H9 (cell line): ENCODE measurements at regions not wholly inside any gene's neighbourhood (a gene's known extent, or its start where the extent isn't known, plus 50 kb on each side); places are given as distances from the start of the nearest gene placed in this dataset.

Source experiments
- DNase-seq: peaks from one replicate; pipeline ENCODE4 v3.0.0-alpha.2; 2017
- H2AFZ ChIP-seq: one replicate; pipeline ENCODE4 v1.6.1; 2013; ENCODE audit warnings: mild to moderate bottlenecking, low read length, control low read depth, moderate library complexity
- H2AK5ac ChIP-seq: 2 replicates; pipeline ENCODE4 v1.6.1; 2013; ENCODE audit warnings: low read length, control low read depth, mixed read lengths; ENCODE audit not compliant: insufficient read length
- H2BK120ac ChIP-seq: one replicate; pipeline ENCODE4 v1.6.1; 2013; ENCODE audit warnings: low read depth, mild to moderate bottlenecking, low read length, control low read depth, inconsistent platforms; ENCODE audit not compliant: poor library complexity, severe bottlenecking
- H2BK12ac ChIP-seq: 2 replicates; pipeline ENCODE4 v1.6.1; 2013; ENCODE audit warnings: low read length, control low read depth, mixed read lengths, low read depth; ENCODE audit not compliant: insufficient read length
- H2BK15ac ChIP-seq: 2 replicates; pipeline ENCODE4 v1.6.1; 2013; ENCODE audit warnings: low read depth, low read length, control low read depth
- H2BK20ac ChIP-seq: one replicate; pipeline ENCODE4 v1.6.1; 2013; ENCODE audit warnings: low read depth, mild to moderate bottlenecking, low read length, control low read depth, inconsistent platforms; ENCODE audit not compliant: poor library complexity, severe bottlenecking
- H2BK5ac ChIP-seq: 2 replicates; pipeline ENCODE4 v1.6.1; 2013; ENCODE audit warnings: low read length, control low read depth, mixed read lengths; ENCODE audit not compliant: insufficient read length
- H3K14ac ChIP-seq: 2 replicates; pipeline ENCODE4 v1.6.1; 2013; ENCODE audit warnings: low read length, control low read depth; ENCODE audit not compliant: insufficient read depth
- H3K18ac ChIP-seq: 2 replicates; pipeline ENCODE4 v1.6.1; 2013; ENCODE audit warnings: low read depth, mild to moderate bottlenecking, mixed read lengths, low read length, control low read depth; ENCODE audit not compliant: insufficient read length
- H3K23ac ChIP-seq: 2 replicates; pipeline ENCODE4 v1.6.1; 2013; ENCODE audit warnings: low read length, control low read depth, mixed read lengths, low read depth; ENCODE audit not compliant: insufficient read length
- H3K23me2 ChIP-seq: 2 replicates; pipeline ENCODE4 v1.6.1; 2013; ENCODE audit warnings: low read depth, mild to moderate bottlenecking, mixed read lengths, low read length, control low read depth; ENCODE audit not compliant: insufficient read length, poor library complexity, severe bottlenecking
- H3K27ac ChIP-seq: 2 replicates; pipeline ENCODE4 v1.5.1; 2013; ENCODE audit warnings: low read length, control low read depth, mixed read lengths, low read depth; ENCODE audit not compliant: insufficient read length
- H3K27me3 ChIP-seq: 2 replicates; pipeline ENCODE4 v1.6.1; 2013; ENCODE audit warnings: low read length, control low read depth, inconsistent platforms; ENCODE audit not compliant: insufficient read depth
- H3K4ac ChIP-seq: 2 replicates; pipeline ENCODE4 v1.6.1; 2013; ENCODE audit warnings: low read depth, mild to moderate bottlenecking, control low read depth, inconsistent platforms, low read length, moderate library complexity
- H3K4me1 ChIP-seq: 2 replicates; pipeline ENCODE4 v1.6.1; 2013; ENCODE audit warnings: low read length, control low read depth, inconsistent platforms; ENCODE audit not compliant: insufficient read depth
- H3K4me2 ChIP-seq: 2 replicates; pipeline ENCODE4 v1.6.1; 2013; ENCODE audit warnings: low read length, control low read depth, mixed read lengths; ENCODE audit not compliant: insufficient read length, insufficient read depth
- H3K56ac ChIP-seq: 2 replicates; pipeline ENCODE4 v1.6.1; 2013; ENCODE audit warnings: low read depth, mild to moderate bottlenecking, mixed read lengths, low read length, control low read depth; ENCODE audit not compliant: insufficient read length
- H3K79me1 ChIP-seq: 2 replicates; pipeline ENCODE4 v1.6.1; 2013; ENCODE audit warnings: low read depth, mild to moderate bottlenecking, moderate library complexity, low read length, control low read depth, inconsistent platforms; ENCODE audit not compliant: insufficient read depth, poor library complexity, severe bottlenecking
- H3K79me2 ChIP-seq: 2 replicates; pipeline ENCODE4 v1.6.1; 2013; ENCODE audit warnings: low read length, control low read depth, inconsistent platforms; ENCODE audit not compliant: insufficient read depth
- H3K9ac ChIP-seq: 2 replicates; pipeline ENCODE4 v1.6.1; 2013; ENCODE audit warnings: low read length, control low read depth, mixed read lengths; ENCODE audit not compliant: insufficient read length; ENCODE audit errors: extremely low read depth
- H3K9me3 ChIP-seq: one replicate; pipeline ENCODE4 v1.6.1; 2013; ENCODE audit warnings: low read depth, low read length, inconsistent platforms; ENCODE audit not compliant: control insufficient read depth
- H3T11ph ChIP-seq: one replicate; pipeline ENCODE4 v1.6.1; 2013; ENCODE audit warnings: mild to moderate bottlenecking, low read length, control low read depth, inconsistent platforms
- H4K20me1 ChIP-seq: one replicate; pipeline ENCODE4 v1.6.1; 2013; ENCODE audit not compliant: control insufficient read depth, insufficient read length, insufficient read depth
- H4K5ac ChIP-seq: 2 replicates; pipeline ENCODE4 v1.6.1; 2013; ENCODE audit warnings: low read depth, mild to moderate bottlenecking, mixed read lengths, low read length, control low read depth; ENCODE audit not compliant: insufficient read length
- H4K8ac ChIP-seq: replicated peaks from 2 replicates; pipeline ENCODE4 v1.6.1; 2013; ENCODE audit warnings: low read length, control low read depth, mixed read lengths, low read depth; ENCODE audit not compliant: insufficient read length
- H4K91ac ChIP-seq: 2 replicates; pipeline ENCODE4 v1.6.1; 2013; ENCODE audit warnings: low read depth, mild to moderate bottlenecking, moderate library complexity, mixed read lengths, low read length, control low read depth; ENCODE audit not compliant: insufficient read length
- H3K27ac Mint-ChIP-seq, 3 experiments: 2 replicates in 2 of 3; 3 replicates in 1 of 3; pipeline ENCODE4 v1.8.0; 2020 to 2021; ENCODE audit warnings: mixed read lengths in 3 of 3, mild to moderate bottlenecking in 1 of 3, moderate library complexity in 1 of 3
- H3K27me3 Mint-ChIP-seq: 2 replicates; pipeline ENCODE4 v1.8.0; 2021; ENCODE audit warnings: low read depth, mild to moderate bottlenecking, moderate library complexity, mixed read lengths
- H3K36me3 Mint-ChIP-seq, 3 experiments: 2 replicates in 2 of 3; 3 replicates in 1 of 3; pipeline ENCODE4 v1.8.0; 2020 to 2021; ENCODE audit warnings: low read depth in 3 of 3, mixed read lengths in 3 of 3; ENCODE audit not compliant: insufficient read depth in 1 of 3
- H3K4me1 Mint-ChIP-seq, 2 experiments: 2 replicates each; pipeline ENCODE4 v1.8.0; 2020; ENCODE audit warnings: mixed read lengths in 2 of 2
- H3K4me3 Mint-ChIP-seq, 2 experiments: 2 replicates in 1 of 2; 3 replicates in 1 of 2; pipeline ENCODE4 v1.8.0; 2020 to 2021; ENCODE audit warnings: mild to moderate bottlenecking in 2 of 2, mixed read lengths in 2 of 2, moderate library complexity in 1 of 2
- H3K9me3 Mint-ChIP-seq, 2 experiments: 2 replicates in 1 of 2; 3 replicates in 1 of 2; pipeline ENCODE4 v1.8.0; 2020; ENCODE audit warnings: mild to moderate bottlenecking in 2 of 2, mixed read lengths in 2 of 2, moderate library complexity in 1 of 2
- CTCF ChIP-seq: fragments of 200-600 bp; sonication (generic); conservative IDR thresholded peaks from 3 replicates; pipeline ENCODE4 v1.8.0; 2021; ENCODE audit warnings: antibody characterized with exemption, mild to moderate bottlenecking
- WGBS: extraction: QIAGEN DNeasy Blood & Tissue Kit; methylation state at CpG from one replicate; pipeline ENCODE4 v1.1.7; 2013; ENCODE audit warnings: missing lambda C conversion rate, low lambda C conversion rate, mixed read lengths; ENCODE audit not compliant: insufficient read length; ENCODE audit errors: extremely low coverage; 5-methylcytosine and 5-hydroxymethylcytosine counted together

GRCh38 chr10:60467202-60467546 lies 77.5 kb upstream of the ANK3 start:
- no peak overlapping the region for H3K18ac ChIP-seq
- no peak overlapping the region for H2BK12ac ChIP-seq
- no peak overlapping the region for H3T11ph ChIP-seq

More at GRCh38 chr10:60467202-60467546, 77.5 kb upstream of the ANK3 start:
- Histone ChIP-seq H2AFZ (no peak overlapping the region), H3K14ac (no peak overlapping the region), H4K8ac (no peak overlapping the region), H2BK20ac (no peak overlapping the region), H2AK5ac (no peak overlapping the region), H3K9me3 (no peaks in the 10 kb centered on the region), H3K4me2 (no peak overlapping the region), H3K4ac (no peak overlapping the region), H4K91ac (no peak overlapping the region), H2BK120ac (no peak overlapping the region), H3K56ac (no peak overlapping the region), H3K4me1 (no peaks in the 10 kb centered on the region), H2BK15ac (no peak overlapping the region), H3K27ac (no peak overlapping the region), H3K9ac (no peak overlapping the region), H3K23me2 (no peaks in the 10 kb centered on the region), H2BK5ac (no peak overlapping the region), H4K20me1 (no peaks in the 10 kb centered on the region), H3K79me2 (no peaks in the 10 kb centered on the region), H3K27me3 (no peaks in the 10 kb centered on the region), H3K79me1 (no peaks in the 10 kb centered on the region), H4K5ac (no peak overlapping the region), H3K23ac (no peak overlapping the region)
- Mint-ChIP-seq H3K9me3 (no peaks in the 10 kb centered on the region), H3K4me1 (peaks cover 0 to 2% of the 10 kb centered on the region in 2 experiments; a peak in 1 of 4 replicates), H3K27me3 (no peaks in the 10 kb centered on the region), H3K27ac (no peak overlapping the region), H3K4me3 (no peak overlapping the region), H3K36me3 (no peaks in the 10 kb centered on the region)
- TF ChIP-seq CTCF = no peak
- no peak for DNase-seq
- WGBS = 100% methylated on average over 1 of the region's 3 CpGs
